ENCODE measurements at regions not wholly inside any gene's neighbourhood (a gene's known extent, or its start where the extent isn't known, plus 50 kb on each side); places are given as distances from the start of the nearest gene placed in this dataset.

DNA sequence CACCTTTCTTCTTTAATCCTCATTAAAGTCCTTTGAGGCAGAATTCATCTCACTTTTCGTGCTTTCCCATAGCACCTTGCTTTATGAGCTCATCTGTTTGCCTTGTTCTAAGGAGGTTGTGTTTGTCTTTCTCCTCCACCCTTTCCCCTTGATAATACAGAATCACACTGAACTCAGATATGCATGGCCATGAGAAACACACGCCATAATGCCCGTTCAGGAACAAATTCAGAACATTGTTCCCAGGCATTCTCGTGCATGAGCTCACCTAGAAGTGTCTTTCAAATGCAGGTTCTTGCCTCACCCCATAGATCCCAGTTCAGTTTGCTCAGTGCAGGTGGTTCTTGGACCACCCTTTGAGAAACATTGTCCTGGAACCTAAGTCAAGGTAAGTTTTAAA is 71.1 kb downstream of the TMEM114 start:
- FAIRE-seq = peak; percentile 14

DNA sequence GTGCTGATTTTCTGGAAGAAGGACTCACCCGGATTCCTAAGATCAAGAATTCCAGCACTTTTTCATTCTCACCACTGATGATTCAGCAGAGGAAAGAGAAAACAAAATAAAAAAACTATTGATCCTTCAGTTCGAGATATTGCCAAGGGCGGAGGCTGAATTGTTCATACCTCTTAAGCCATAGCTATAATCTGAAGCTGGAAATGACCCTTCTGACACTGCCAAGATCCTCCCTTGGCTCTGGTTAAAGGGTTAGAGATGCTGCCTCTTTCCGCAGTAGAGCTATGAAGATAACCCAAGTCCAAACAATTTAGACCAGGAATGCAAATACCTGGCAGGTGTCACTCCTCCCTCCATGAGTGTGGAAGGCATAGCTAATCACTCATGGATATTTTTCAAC is 73.0 kb downstream of the TMEM114 start:
- FAIRE-seq = no peak

- FAIRE-seq = no peak
Measured at GRCh38 chr16:8516471-8516870, 73.8 kb downstream of the TMEM114 start.

DNA sequence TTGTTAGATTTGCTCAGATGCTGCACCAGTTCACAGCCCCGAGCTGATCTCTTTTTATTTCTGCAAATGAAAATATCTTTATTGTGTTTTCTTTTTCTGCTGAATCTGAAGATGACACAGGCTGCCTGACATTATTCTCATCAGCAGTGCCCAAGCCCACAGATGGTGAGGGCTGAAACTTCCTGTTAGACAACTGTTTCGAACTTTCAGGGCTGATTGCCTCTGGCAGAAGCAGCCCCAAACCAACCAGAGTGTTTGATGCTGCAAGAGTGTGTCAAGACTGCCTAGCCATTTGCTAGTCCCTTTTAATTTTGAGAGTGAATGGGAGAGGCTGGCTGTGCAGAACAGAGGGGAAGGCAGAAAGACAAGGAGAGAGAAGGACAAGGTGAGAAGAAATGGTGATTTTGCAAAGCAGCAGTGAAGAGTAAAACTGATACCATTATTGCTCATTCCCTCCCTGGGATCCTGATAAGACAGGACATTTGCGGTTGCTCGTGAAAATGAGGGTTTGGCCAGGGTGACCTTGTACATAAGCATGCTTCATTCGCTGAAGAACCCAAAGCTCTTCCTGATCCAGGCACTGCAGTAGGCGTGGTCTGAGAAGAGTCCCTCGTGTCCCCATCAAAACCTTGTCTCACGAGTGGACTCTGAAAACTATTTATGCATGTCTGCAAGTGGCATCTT is 77.2 kb downstream of the TMEM114 start:
- no peak for FAIRE-seq

GRCh38 chr16:8511464-8511863 is 78.8 kb downstream of the TMEM114 start:
- no peak for FAIRE-seq

GRCh38 chr16:8510160-8510559 is 80.2 kb downstream of the TMEM114 start:
- no peak for FAIRE-seq

GRCh38 chr16:8505327-8505991 is 84.9 kb downstream of the TMEM114 start:
- FAIRE-seq = peak; percentile 79

GRCh38 chr16:8502446-8502845 is 87.9 kb downstream of the TMEM114 start:
- no peak for FAIRE-seq

DNA sequence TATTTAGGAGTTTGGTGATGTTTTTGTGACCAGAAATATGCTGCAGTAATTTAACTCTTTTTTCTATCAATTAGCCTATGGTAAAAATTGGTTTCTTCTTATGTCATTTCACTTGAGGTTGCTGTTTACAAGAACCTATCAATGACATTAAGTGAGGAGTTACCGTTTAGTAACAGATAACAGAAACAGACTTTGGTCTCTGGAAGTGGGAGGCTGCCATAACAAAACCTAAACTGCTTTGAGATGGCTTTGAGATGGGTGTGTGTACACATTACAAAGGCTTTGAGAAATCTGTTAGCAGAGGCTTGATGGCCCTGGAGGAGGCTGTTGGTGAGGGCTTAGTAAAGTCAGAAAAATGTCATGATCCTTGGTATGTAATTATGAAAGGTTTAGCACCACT is 90.0 kb downstream of the TMEM114 start:
- FAIRE-seq = no peak

GRCh38 chr16:8496364-8496763 is 93.9 kb downstream of the TMEM114 start:
- no peak for FAIRE-seq

DNA sequence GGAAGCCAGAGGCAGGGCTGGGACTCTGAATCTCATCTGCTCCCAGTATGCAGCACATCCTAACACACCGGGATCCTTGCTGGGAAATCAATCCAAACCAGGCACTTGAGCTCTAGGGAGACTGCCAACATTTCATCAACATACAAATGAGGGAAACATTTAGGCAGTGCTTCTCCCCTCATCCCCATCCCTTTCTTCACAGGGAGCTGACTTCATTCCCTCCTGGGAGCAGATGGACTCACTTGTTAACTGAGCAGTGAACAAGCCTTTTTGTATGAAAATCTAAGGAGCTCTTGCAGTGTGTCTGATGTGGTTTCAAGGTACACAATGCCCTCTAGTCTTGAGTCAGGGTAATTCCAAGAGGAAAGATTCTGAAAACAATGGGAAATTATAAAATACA is 96.3 kb downstream of the TMEM114 start:
- FAIRE-seq = no peak

- no peak for FAIRE-seq
Measured at GRCh38 chr16:8492690-8493089, 97.6 kb downstream of the TMEM114 start.

GRCh38 chr16:8489580-8489979 is 100.7 kb downstream of the TMEM114 start:
- FAIRE-seq = no peak

- no peak for FAIRE-seq
Measured at GRCh38 chr16:8486985-8487384, 103.3 kb downstream of the TMEM114 start.

DNA sequence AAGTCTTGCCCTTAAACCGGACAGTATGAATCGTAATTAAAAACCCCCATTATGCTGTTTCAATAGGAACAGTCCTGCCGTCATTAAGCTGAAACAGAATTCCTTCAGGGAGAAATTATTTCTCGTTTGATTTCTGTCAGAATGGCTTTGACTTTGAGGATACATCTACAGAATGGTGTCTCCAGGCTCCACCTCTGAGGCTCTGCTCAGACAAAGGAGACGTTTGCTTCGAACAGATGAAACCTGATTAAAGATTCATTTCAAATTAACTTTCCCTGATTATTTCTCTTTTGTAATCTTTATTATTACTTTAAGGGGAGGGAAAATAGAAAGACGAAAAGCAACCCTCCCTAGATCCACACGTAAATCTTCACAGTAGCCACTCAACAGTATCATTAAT is 106.9 kb downstream of the TMEM114 start:
- no peak for FAIRE-seq

DNA sequence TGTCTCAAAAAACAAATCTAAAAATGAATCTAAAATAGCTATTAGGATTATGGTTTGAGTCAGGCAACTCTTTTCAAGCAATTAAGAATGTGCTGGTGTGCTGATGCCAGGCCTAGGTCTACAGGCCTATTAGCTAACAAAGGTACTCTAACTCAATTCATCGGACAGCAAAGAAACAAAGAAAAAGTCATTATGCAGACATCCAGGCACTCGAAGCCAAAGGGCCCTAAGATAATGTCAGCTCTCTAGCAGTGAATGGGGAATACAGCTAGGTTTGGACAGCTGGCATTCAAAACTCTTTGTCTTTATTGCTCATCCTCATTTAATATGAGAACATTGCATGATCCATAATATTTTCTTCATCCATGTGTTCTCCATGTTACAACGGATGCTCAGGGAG is 108.5 kb downstream of the TMEM114 start:
- FAIRE-seq = no peak

- FAIRE-seq = no peak
Measured at GRCh38 chr16:8476824-8477223, 113.5 kb downstream of the TMEM114 start.

DNA sequence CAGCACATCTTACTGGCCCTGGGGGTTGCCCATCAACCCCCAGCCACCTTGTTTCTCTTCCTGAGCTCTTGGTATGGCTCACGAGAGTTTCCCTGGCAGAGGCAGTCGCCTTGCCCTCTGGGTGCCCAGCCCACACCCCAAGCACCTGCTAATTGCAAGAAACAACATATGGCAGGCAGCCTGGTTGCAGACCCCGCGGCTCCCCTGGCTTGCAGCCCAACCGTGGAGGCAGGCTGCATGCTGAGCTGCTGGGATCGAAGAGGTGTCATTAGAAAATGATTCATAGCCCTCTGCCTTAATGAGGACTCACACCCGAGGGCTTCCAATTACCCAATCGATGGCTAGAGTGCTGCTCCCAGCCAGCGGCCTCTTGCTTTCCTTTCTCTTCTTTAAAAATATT is 115.7 kb downstream of the TMEM114 start:
- no peak for FAIRE-seq

- FAIRE-seq = no peak
Measured at GRCh38 chr16:8469102-8469778, 121.1 kb downstream of the TMEM114 start.

DNA sequence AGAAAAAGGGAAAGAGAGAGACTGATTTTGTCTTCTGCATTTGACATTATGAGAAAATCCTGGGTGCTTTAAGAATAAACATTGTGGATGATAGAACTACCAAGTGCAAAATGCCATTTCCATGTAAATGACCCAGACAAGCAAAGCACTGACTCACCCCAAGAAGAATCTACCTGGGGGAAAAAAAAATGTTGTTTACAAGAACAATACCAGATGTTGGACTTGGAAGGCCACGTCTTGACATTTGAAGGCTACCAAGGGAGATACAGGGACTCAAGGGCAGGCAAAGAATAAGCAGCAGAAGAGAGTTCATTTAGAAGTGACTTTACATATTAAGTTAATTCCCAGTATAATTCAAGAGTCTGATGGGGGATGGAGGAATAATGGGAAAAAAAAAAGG is 125.3 kb downstream of the TMEM114 start:
- no peak for FAIRE-seq

DNA sequence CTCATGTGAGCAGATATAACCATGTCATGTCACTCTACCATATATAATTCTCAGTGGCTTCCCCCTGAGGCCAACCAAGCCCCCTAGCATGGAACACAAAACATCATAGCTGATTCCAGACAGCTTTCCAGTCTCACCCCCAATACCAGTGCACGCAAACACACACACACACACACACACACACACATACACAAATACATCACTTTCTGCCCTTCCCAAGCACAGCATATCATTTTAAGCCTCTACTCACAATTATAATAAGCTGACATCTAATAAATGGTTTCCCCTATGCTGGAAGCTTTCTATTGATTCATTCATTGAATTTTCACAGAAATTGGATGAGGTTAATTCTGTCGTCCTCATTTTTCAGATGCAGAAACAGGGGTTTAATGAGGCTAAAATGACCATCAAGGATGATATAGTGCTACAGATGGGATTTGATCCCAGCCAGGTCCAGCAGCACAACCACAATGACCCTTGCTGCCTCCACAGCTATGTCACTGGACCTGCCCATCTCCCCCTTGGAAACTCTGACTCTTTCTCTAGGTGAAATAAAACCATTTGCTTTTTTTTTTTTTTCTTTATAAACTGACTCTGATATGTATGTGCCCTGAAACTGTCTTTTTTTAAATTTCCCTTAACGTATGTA is 131.1 kb downstream of the TMEM114 start:
- FAIRE-seq = no peak

GRCh38 chr16:8458481-8459046 is 131.7 kb downstream of the TMEM114 start:
- no peak for FAIRE-seq

DNA sequence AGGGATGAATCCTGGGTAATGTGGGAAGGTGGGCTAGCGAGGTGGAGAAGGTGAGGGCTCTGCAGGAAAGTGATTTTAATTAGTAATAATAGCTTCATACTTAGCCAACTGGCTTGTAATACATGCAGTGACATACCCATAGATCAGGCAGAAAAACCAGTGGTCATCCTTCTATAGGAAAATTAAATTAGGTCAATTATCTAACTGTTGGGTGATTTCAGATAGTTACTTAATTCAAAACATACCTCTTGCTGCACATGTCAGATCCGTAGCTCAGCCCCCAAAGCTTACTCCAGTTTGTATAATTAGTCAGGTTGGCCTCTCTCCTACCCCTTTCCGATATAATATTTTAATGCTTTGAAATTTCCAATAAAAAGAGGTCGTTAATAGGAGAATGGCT is 137.0 kb downstream of the TMEM114 start:
- no peak for FAIRE-seq
